ENCODE measurements at regions not wholly inside any gene's neighbourhood (a gene's known extent, or its start where the extent isn't known, plus 50 kb on each side); places are given as distances from the start of the nearest gene placed in this dataset.

GRCh38 chr13:82664183-82664582 lies 1218.1 kb downstream of the SLITRK1 start:
- no peak for DNase-seq
- intact Hi-C loops (cut with DNase I), result no loop called here

GRCh38 chr13:82661126-82661525 lies 1221.1 kb downstream of the SLITRK1 start:
- intact Hi-C loops (cut with DNase I), result no loop called here

GRCh38 chr13:82658811-82659210 lies 1223.5 kb downstream of the SLITRK1 start:
- no peak for DNase-seq
- intact Hi-C loops (cut with DNase I), result no loop called here

More at GRCh38 chr13:82661126-82661525, 1221.1 kb downstream of the SLITRK1 start:
- DNase-seq, result no peak

- intact Hi-C loops (cut with DNase I), result no loop called here
- DNase-seq, result no peak
Measured at GRCh38 chr13:82657471-82657870, 1224.8 kb downstream of the SLITRK1 start.

GRCh38 chr13:82654861-82655855 lies 1227.1 kb downstream of the SLITRK1 start:
- peak in 4 of 10 donors; percentile 15 to 67 (median 54) for DNase-seq

GRCh38 chr13:82654143-82654542 lies 1228.1 kb downstream of the SLITRK1 start:
- DNase-seq, result no peak
- intact Hi-C loops (cut with DNase I), result no loop called here

More at GRCh38 chr13:82654861-82655855, 1227.1 kb downstream of the SLITRK1 start:
- intact Hi-C loops (cut with DNase I), result no loop called here

- intact Hi-C loops (cut with DNase I), result no loop called here
- DNase-seq, result no peak
Measured at GRCh38 chr13:82647540-82647939, 1234.7 kb downstream of the SLITRK1 start.

- intact Hi-C loops (cut with DNase I), result no loop called here
- DNase-seq, result no peak
Measured at GRCh38 chr13:82636119-82636518, 1246.2 kb downstream of the SLITRK1 start.

GRCh38 chr13:82634946-82635345 lies 1247.3 kb downstream of the SLITRK1 start:
- no peak for DNase-seq
- intact Hi-C loops (cut with DNase I), result no loop called here

- no peak for DNase-seq
Measured at GRCh38 chr13:82627183-82627582, 1255.1 kb downstream of the SLITRK1 start.

GRCh38 chr13:82625717-82626116 lies 1256.6 kb downstream of the SLITRK1 start:
- DNase-seq, result no peak
- intact Hi-C loops (cut with DNase I), result no loop called here

More at GRCh38 chr13:82627183-82627582, 1255.1 kb downstream of the SLITRK1 start:
- intact Hi-C loops (cut with DNase I), result no loop called here

GRCh38 chr13:82615043-82615442 lies 1267.2 kb downstream of the SLITRK1 start:
- intact Hi-C loops (cut with DNase I), result no loop called here
- no peak for DNase-seq

- intact Hi-C loops (cut with DNase I), result no loop called here
- DNase-seq, result no peak
Measured at GRCh38 chr13:82614086-82614485, 1268.2 kb downstream of the SLITRK1 start.

GRCh38 chr13:82606008-82606407 lies 1276.3 kb downstream of the SLITRK1 start:
- intact Hi-C loops (cut with DNase I), result no loop called here
- no peak for DNase-seq

- intact Hi-C loops (cut with DNase I), result no loop called here
- DNase-seq, result peak in 1 of 10 donors; percentile 35
Measured at GRCh38 chr13:82597747-82598146, 1284.5 kb downstream of the SLITRK1 start.

GRCh38 chr13:82593239-82593638 lies 1289.0 kb downstream of the SLITRK1 start:
- intact Hi-C loops (cut with DNase I), result no loop called here

GRCh38 chr13:82571653-82572052 lies 1310.6 kb downstream of the SLITRK1 start:
- no peak for DNase-seq
- intact Hi-C loops (cut with DNase I), result no loop called here

More at GRCh38 chr13:82593239-82593638, 1289.0 kb downstream of the SLITRK1 start:
- no peak for DNase-seq

- intact Hi-C loops (cut with DNase I), result no loop called here
- DNase-seq, result no peak
Measured at GRCh38 chr13:82569581-82569980, 1312.7 kb downstream of the SLITRK1 start.

- intact Hi-C loops (cut with DNase I), result no loop called here
- DNase-seq, result peak in 3 of 10 donors; percentile 47 to 58 (median 50)
Measured at GRCh38 chr13:82566864-82567263, 1315.4 kb downstream of the SLITRK1 start.

GRCh38 chr13:82565201-82565600 lies 1317.1 kb downstream of the SLITRK1 start:
- intact Hi-C loops (cut with DNase I), result no loop called here
- DNase-seq, result peak in 1 of 10 donors; percentile 30

- no peak for DNase-seq
- intact Hi-C loops (cut with DNase I), result no loop called here
Measured at GRCh38 chr13:82560889-82561288, 1321.4 kb downstream of the SLITRK1 start.

GRCh38 chr13:82522872-82523271 lies 1359.4 kb downstream of the SLITRK1 start:
- intact Hi-C loops (cut with DNase I), result no loop called here
- no peak for DNase-seq

All from posterior cingulate gyrus (tissue), 11 donors.